ENCODE measurements at regions not wholly inside any gene's neighbourhood (a gene's known extent, or its start where the extent isn't known, plus 50 kb on each side); places are given as distances from the start of the nearest gene placed in this dataset.

GRCh38 chr7:25427721-25428120 is 199.4 kb upstream of the NPVF start:
- TF ChIP-seq CTCF (IDR thresholded peaks at IDR 0.05) (no peak), POLR2A (IDR thresholded peaks at IDR 0.05) (no peak)
